Endothelial cell of umbilical vein (primary cell): ENCODE measurements at regions not wholly inside any gene's neighbourhood (a gene's known extent, or its start where the extent isn't known, plus 50 kb on each side); places are given as distances from the start of the nearest gene placed in this dataset.

Experiments used
- BruUV-seq: library from RNA; stranded (reverse); fragments of 400-500 nt; replicated peaks from 2 replicates; lab custom pipeline; 2021; lab: Mats Ljungman, UMichigan
- CTCF ChIA-PET: fragments of 300-600, 350-600 bp; sonication (Branson Sonifier 250); formaldehyde crosslinking; loops from one replicate; lab custom pipeline; 2021; ENCODE audit warnings: antibody characterized with exemption, inconsistent platforms; lab: Charles Lee
- POLR2A ChIA-PET: fragments of 300-600, 350-600 bp; sonication (Branson Sonifier 250); formaldehyde crosslinking; loops from one replicate; lab custom pipeline; 2021; ENCODE audit warnings: antibody characterized with exemption, inconsistent platforms; lab: Charles Lee
- DNase-seq: peaks from one replicate; pipeline ENCODE4 v3.0.0-alpha.2; 2011; ENCODE audit warnings: low read depth, low spot score
- FAIRE-seq: peaks from 2 replicates; lab custom pipeline; 2011; peaks lifted over from hg19 to GRCh38; lab: Jason Lieb, UNC
- H2AFZ ChIP-seq: 2 replicates; pipeline ENCODE4 v1.6.0; 2012; ENCODE audit warnings: low read depth, low read length, control low read depth, inconsistent platforms
- H3K27ac ChIP-seq: 2 replicates; pipeline ENCODE4 v1.5.1; 2011; ENCODE audit warnings: low read depth, mild to moderate bottlenecking, control low read depth, low read length, moderate library complexity; ENCODE audit not compliant: insufficient read depth
- H3K27me3 ChIP-seq, 2 experiments: 2 replicates each; pipeline versions ENCODE4 v1.6.0 to v1.6.1; 2011; ENCODE audit warnings: low read length in 2 of 2, mixed read lengths in 1 of 2; ENCODE audit not compliant: control insufficient read depth in 2 of 2, insufficient read depth in 2 of 2
- H3K36me3 ChIP-seq, 2 experiments: 2 replicates in 1 of 2; 3 replicates in 1 of 2; pipeline ENCODE4 v1.5.1; 2011; ENCODE audit warnings: low read length in 2 of 2, mild to moderate bottlenecking in 1 of 2, moderate library complexity in 1 of 2; ENCODE audit not compliant: control insufficient read depth in 2 of 2, insufficient read depth in 2 of 2; ENCODE audit errors: extremely low read depth in 1 of 2
- H3K4me1 ChIP-seq: 3 replicates; pipeline ENCODE4 v1.5.1; 2011; ENCODE audit warnings: mild to moderate bottlenecking, low read length; ENCODE audit not compliant: control insufficient read depth, insufficient read depth; ENCODE audit errors: extremely low read depth
- H3K4me2 ChIP-seq: 2 replicates; pipeline ENCODE4 v1.6.1; 2011; ENCODE audit warnings: low read length, control low read depth, mixed read lengths; ENCODE audit not compliant: insufficient read depth
- H3K4me3 ChIP-seq, 3 experiments: fragments of 200-600 bp in 1 of 3; sonication (generic), shearing (Covaris generic) in 1 of 3; replicated peaks in 1 of 3; 2 replicates each; pipeline ENCODE4 v1.5.1; 2011 to 2016; ENCODE audit warnings: control low read depth in 3 of 3, low read length in 3 of 3, mild to moderate bottlenecking in 2 of 3, inconsistent platforms in 1 of 3, low read depth in 1 of 3, moderate library complexity in 1 of 3; ENCODE audit not compliant: insufficient read depth in 1 of 3
- H3K79me2 ChIP-seq: 2 replicates; pipeline ENCODE4 v1.6.0; 2012; ENCODE audit warnings: low read length, inconsistent platforms; ENCODE audit not compliant: control insufficient read depth, insufficient read depth
- H3K9ac ChIP-seq: replicated peaks from 2 replicates; pipeline ENCODE3; 2011; ENCODE audit warnings: low read length, control low read depth; ENCODE audit not compliant: insufficient read depth; ENCODE audit errors: extremely low read depth
- H3K9me1 ChIP-seq: replicated peaks from 3 replicates; pipeline ENCODE4 v1.6.0; 2011; ENCODE audit warnings: mild to moderate bottlenecking, low read length; ENCODE audit not compliant: control insufficient read depth, insufficient read depth; ENCODE audit errors: extremely low read depth
- H3K9me3 ChIP-seq: replicated peaks from 2 replicates; pipeline ENCODE4 v1.5.1; 2012; ENCODE audit warnings: low read length, inconsistent platforms; ENCODE audit not compliant: control insufficient read depth, insufficient read depth
- H4K20me1 ChIP-seq: replicated peaks from 2 replicates; pipeline ENCODE3; 2011; ENCODE audit warnings: mild to moderate bottlenecking, low read length; ENCODE audit not compliant: control insufficient read depth, insufficient read depth; ENCODE audit errors: extremely low read depth
- CTCF ChIP-seq, 2 donors: IDR thresholded peaks; 1 replicate in 1 of 2; 2 replicates in 1 of 2; pipeline ENCODE4 v1.5.1; 2011; ENCODE audit warnings: low read length in 2 of 2, mild to moderate bottlenecking in 2 of 2, moderate library complexity in 2 of 2, control low read depth in 1 of 2, inconsistent platforms in 1 of 2, low read depth in 1 of 2; ENCODE audit not compliant: insufficient read depth in 1 of 2; ENCODE audit errors: extremely low read depth in 1 of 2
- EZH2 ChIP-seq: IDR thresholded peaks from 2 replicates; pipeline ENCODE4 v1.6.1; 2012; ENCODE audit warnings: borderline replicate concordance, low read depth, mild to moderate bottlenecking, moderate library complexity, low read length, inconsistent platforms; ENCODE audit not compliant: severe bottlenecking
- FOS ChIP-seq: IDR thresholded peaks from 2 replicates; pipeline ENCODE4 v1.6.1; 2011; ENCODE audit warnings: mild to moderate bottlenecking, low read length, moderate library complexity, borderline replicate concordance; ENCODE audit not compliant: insufficient read depth
- GATA2 ChIP-seq: IDR thresholded peaks from 2 replicates; pipeline ENCODE4 v1.7.0; 2011; ENCODE audit warnings: low read depth, mild to moderate bottlenecking, moderate library complexity, mixed read lengths, low read length; ENCODE audit not compliant: insufficient read length, insufficient read depth
- JUN ChIP-seq: IDR thresholded peaks from 2 replicates; pipeline ENCODE4 v1.6.1; 2011; ENCODE audit warnings: borderline replicate concordance, low read depth; ENCODE audit not compliant: insufficient read length, insufficient read depth
- MAX ChIP-seq: IDR thresholded peaks from 2 replicates; pipeline ENCODE4 v1.6.1; 2011; ENCODE audit not compliant: insufficient read depth, insufficient read length
- MYC ChIP-seq: IDR thresholded peaks from one replicate; pipeline ENCODE4 v1.6.1; 2011; ENCODE audit warnings: mild to moderate bottlenecking, low read depth, low read length
- POLR2A ChIP-seq: IDR thresholded peaks from 2 replicates; pipeline ENCODE4 v1.6.1; 2012; ENCODE audit warnings: low read depth, mild to moderate bottlenecking, control low read depth, low read length
- POLR2AphosphoS5 ChIP-seq: IDR thresholded peaks from 2 replicates; pipeline ENCODE4 v1.6.1; 2012; ENCODE audit warnings: low read depth, mild to moderate bottlenecking, control low read depth, low read length, moderate library complexity; ENCODE audit not compliant: insufficient read depth
- dilution Hi-C: fragments of 300-500 bp; cut with MboI; formaldehyde crosslinking; loops from one replicate; pipeline ENCODE4 v1.15.0; 2019; ENCODE audit warnings: low sequenced_read_pairs; ENCODE audit not compliant: extremely low pct_ligation_motif_present
- intact Hi-C: fragments of 100-400 bp; cut with micrococcal nuclease; formaldehyde crosslinking; loops from one replicate; pipeline ENCODE4 v1.10.0; 2022

- DNase-seq, result no peak
- intact Hi-C loops, result no loop called here
- no peaks in the 10 kb centered on the region for H3K9me1 ChIP-seq
- no peak overlapping the region for H3K4me2 ChIP-seq
- TF ChIP-seq FOS, result no peak
- H3K9me3 ChIP-seq, result no peaks in the 10 kb centered on the region
- H3K36me3 ChIP-seq, result no peaks in the 10 kb centered on the region
- no peak overlapping the region for H3K9ac ChIP-seq
- no peaks in the 10 kb centered on the region for H4K20me1 ChIP-seq
- ChIA-PET CTCF (no interaction called here), POLR2A (no interaction called here)
- H2AFZ ChIP-seq, result no peak overlapping the region
- dilution Hi-C loops, result no loop called here
- no peak overlapping the region for H3K4me3 ChIP-seq
- FAIRE-seq, result no peak
- no peaks in the 10 kb centered on the region for H3K79me2 ChIP-seq
- H3K4me1 ChIP-seq, result no peaks in the 10 kb centered on the region
- H3K27ac ChIP-seq, result no peak overlapping the region
- H3K27me3 ChIP-seq, result no peaks in the 10 kb centered on the region
- BruUV-seq, result no TSS peak
Measured at GRCh38 chr20:57022306-57022705, 244.1 kb downstream of the BMP7 start.

- H3K9me3 ChIP-seq, result no peaks in the 10 kb centered on the region
- ChIA-PET POLR2A (no interaction called here), CTCF (no interaction called here)
- H3K9ac ChIP-seq, result no peak overlapping the region
- dilution Hi-C loops, result no loop called here
- H4K20me1 ChIP-seq, result no peaks in the 10 kb centered on the region
- no peaks in the 10 kb centered on the region for H3K9me1 ChIP-seq
- H3K79me2 ChIP-seq, result no peaks in the 10 kb centered on the region
- no peaks in the 10 kb centered on the region for H3K36me3 ChIP-seq
- H3K4me2 ChIP-seq, result no peak overlapping the region
- DNase-seq, result no peak
- no peaks in the 10 kb centered on the region for H3K4me1 ChIP-seq
- H3K27me3 ChIP-seq, result no peaks in the 10 kb centered on the region
- no TSS peak for BruUV-seq
- no peak overlapping the region for H3K27ac ChIP-seq
- TF ChIP-seq POLR2AphosphoS5 (no peak), MYC (no peak), JUN (no peak), GATA2 (no peak), MAX (no peak), FOS (no peak), EZH2 (no peak), POLR2A (no peak), CTCF (IDR thresholded peaks at IDR 0.05; ENCODE audit: extremely low read depth in 1 of 2, insufficient read depth in 1 of 2, low read depth in 1 of 2, low read length in 2 of 2) (no peak)
- intact Hi-C loops, result no loop called here
- no peak overlapping the region for H2AFZ ChIP-seq
- no peak overlapping the region for H3K4me3 ChIP-seq
- FAIRE-seq, result no peak
Measured at GRCh38 chr20:57023007-57023406, 243.4 kb downstream of the BMP7 start.
